HG03280 (cell line): ENCODE measurements at regions not wholly inside any gene's neighbourhood (a gene's known extent, or its start where the extent isn't known, plus 50 kb on each side); places are given as distances from the start of the nearest gene placed in this dataset.

Source experiments
- ATAC-seq: cut with Tn5 transposase; IDR thresholded peaks from one replicate; pipeline ENCODE4 v1.9.1; 2021; ENCODE audit warnings: mild to moderate bottlenecking, moderate library complexity; ENCODE audit not compliant: unreplicated experiment

DNA sequence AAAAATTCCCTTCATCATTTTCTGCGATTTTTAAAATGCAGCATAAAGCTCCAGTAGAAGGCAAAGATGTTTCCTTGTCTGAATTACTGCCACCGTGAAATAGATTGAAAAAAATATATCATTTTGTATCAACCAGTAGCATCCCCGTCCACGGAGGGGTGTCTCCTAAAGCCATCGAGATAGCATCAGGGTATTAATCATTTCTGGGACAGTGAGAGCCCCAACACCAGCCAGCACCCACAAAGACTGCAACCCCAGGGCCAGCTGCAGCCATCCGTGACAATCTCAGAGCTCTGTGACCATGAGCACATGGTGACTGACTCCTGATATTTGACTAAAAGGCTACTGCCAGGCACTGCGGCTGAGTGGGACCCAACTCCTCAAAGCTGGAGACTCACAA lies 64.1 kb upstream of the SIX3 start:
- ATAC-seq, result no peak

DNA sequence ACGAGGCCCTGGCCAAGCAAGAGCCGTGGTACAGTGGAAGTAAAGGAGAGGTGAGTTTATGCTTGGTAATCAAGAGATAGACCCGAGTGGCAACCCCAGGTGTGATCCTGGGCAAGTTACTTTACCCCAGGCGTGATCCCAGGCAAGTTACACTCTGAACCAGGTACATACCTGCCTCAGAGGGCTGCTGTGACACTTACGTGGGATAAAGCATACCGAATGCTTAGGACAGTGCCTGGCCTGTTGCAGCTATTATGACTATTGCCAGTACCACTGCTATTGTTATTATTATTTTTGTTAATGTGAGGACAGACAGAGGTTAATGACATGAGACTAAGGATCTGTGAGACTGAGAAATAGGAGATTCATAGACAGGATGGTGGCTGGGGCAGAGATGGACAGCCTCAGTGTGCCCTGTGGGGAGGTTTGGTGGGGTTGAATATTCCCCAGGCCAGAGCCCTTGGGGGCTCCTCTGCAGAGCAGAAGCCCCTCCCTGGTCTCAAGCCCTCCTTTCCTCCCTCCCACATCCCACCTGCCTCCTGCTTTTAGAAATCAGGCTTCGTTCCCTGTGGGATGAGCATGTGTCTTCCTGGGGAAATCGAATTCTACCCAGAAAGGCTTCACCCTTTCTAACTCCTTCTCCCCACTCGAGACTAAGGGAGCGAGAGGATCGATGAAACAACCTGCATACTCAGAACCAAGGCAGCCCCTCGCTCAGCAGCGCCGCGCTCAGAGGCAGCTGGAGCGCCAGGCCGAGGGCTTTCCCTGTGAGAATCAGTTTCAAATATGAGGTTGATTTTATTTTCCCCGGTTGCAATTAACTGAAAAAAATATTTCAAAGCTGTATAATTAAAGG lies 62.0 kb upstream of the SIX3 start:
- no peak for ATAC-seq

DNA sequence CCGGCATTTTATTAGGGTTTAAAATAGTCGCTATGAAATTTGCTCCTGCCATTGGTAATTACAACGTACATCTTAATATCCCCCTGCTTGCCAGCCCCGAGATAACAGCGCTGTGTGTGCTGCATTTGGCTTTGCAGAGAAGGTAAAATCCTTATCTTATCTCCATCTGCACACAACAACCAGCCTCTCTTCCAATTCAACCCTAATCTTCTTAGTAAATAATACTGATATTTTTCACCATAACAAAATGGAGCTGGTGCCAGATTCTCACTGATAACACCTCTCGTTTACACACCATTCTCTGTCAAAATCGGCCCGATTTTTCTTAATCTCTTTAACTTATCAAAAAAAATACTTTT lies 61.4 kb upstream of the SIX3 start:
- ATAC-seq, result no peak

DNA sequence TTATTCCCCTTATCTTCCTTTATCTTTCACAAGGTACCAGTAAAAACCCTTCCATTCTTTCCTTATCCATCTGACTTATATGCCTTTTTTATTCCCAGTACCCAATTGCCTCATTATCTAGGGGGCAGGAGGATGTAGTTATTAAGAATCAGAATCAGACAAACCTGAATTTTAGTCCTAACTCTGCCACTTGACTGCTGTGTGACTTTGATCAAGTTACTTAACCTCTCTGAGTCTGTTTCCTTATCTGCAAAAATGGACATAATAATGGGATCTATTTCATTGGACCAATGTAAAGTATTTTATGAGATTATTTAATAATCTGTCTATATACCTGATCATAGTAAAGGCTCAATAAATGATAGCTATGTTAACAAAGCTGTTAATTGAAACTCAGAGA lies 59.6 kb upstream of the SIX3 start:
- ATAC-seq, result no peak

DNA sequence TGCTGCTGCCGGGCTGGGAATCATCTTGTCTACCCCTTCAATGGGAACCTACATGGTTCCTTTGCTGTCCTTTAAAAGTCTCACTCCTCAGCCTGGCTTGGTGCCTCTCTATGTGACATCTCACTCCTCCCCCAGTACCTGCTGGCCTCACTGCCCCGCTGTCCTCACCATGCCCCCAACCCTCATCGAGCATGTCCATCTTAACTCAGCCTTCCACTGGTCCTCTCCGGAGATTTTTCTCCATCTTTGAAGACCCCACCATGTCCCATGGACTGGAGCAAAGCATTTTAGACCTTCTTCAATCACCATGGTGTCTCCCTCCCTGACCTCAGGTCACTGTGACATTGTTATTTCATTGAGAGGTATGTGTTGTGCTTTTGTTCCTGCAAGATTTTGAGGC lies 58.1 kb upstream of the SIX3 start:
- ATAC-seq, result no peak

DNA sequence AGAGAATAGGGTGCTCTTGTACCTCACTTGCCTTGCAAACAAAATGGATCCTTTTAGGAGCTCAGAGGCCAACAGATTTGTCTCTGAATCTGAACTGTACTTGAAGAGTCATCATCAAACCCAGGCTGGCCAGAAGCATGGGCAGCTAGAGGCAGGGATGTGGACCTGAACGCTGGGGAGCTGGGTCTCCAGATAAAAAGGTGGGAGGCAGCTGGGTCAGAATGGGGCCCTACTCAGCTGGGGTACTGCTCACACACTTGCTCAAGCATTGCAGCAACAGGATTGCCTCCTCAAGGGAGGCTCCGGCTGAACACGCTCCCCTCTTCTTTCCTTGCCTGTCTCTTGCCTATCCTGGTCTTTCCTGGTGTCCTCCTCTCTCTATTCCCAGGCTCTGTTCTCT lies 57.3 kb upstream of the SIX3 start:
- no peak for ATAC-seq

DNA sequence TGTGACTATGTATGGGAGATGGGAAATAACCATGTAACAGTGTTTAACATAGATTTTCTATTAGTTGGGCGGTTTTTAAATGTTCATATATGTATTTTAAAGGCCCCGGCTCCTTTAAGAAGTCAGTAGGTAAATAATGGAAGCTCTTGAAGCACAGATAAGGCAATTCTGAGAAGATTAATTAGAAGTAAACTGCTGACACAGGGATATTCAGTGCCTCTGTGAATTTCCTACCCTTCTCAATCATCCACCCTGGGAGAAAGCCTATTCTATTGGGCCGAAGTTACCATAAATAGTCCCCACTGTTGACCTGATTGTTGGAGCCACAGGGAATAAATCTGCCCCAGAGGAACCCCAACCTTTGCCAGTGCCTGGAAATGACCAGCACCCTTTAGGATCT lies 56.8 kb upstream of the SIX3 start:
- no peak for ATAC-seq

DNA sequence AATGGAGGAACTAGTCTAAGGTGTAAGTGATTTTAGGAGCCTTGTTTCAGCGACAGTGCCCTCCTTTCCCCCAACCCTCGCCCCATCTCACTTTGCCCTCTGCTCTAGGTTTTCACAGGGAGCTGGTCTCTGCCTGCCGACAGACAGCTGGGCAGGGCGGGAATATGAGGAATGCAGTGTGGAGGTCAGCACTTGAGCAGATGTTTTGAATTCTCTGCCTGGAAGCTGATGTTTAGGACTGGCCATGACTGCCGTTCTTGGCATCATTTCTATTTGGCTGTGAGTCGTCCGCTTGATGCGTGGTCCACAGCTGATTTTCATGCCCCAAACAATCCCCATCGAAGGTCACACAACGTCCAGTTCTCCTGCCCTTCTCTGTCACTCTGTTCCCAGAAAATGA lies 55.1 kb upstream of the SIX3 start:
- ATAC-seq, result no peak

DNA sequence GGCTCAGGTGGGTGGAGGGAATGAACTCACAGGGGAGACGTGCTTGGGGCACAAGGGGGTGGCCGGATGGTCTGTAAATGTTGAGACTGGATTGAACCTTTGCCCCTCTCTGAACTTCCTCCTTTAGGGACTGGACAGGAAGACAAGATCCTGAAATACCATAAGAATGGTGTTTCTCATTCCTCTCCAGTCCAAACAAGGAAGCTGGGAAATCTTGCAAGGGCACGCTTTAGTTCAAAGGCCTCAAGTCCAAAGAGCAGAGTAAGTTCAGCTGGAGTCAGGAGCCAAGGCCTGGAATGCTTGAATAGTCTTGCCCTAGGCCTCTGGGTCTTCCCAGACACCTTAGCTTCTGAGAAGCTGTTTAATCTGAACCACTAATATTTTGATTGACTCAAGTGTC lies 52.4 kb upstream of the SIX3 start:
- ATAC-seq, result no peak
